ENCODE measurements at regions not wholly inside any gene's neighbourhood (a gene's known extent, or its start where the extent isn't known, plus 50 kb on each side); places are given as distances from the start of the nearest gene placed in this dataset.
"Not testable (repeated sequence)": the region's sequence is repeated elsewhere in the genome, so short reads cannot be mapped to it uniquely, and the experiment has no call there.

DNA sequence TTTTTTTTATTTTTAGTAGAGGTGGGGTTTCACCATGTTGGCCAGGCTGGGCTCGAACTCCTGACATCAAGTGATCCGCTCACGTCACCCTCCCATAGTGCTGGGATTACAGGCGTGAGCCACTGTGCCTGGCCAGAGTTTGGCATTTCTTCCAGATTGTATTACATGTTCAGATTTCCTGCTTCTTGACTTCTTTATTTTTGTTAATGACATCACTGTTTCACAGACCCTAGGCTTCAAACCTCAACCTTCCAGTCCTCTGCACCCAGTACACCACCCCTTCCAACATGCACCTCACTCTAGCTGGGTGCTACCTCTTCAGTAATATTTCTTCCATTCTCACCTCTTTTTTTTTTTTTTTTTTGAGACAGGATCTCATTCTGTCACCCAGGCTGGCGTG is 53.6 kb upstream of the ZFHX3 start:
- ChIA-PET CTCF (no interaction called here), POLR2A (no interaction called here)
- TF ChIP-seq BHLHE40 (IDR thresholded peaks at IDR 0.05; ENCODE audit: borderline replicate concordance): no peak
- TF ChIP-seq LEF1 (IDR thresholded peaks at IDR 0.05; ENCODE audit: borderline replicate concordance): no peak
- TF ChIP-seq FOXK2 (IDR thresholded peaks at IDR 0.05): no peak
- no peak for TF ChIP-seq FOXA1 (IDR thresholded peaks at IDR 0.05)
- no peak for TF ChIP-seq L3MBTL2 (conservative IDR thresholded peaks at IDR 0.05)
- no peak for TF ChIP-seq ARNT (IDR thresholded peaks at IDR 0.05)
- TF ChIP-seq SP1 (IDR thresholded peaks at IDR 0.05): no peak
- TF ChIP-seq NFRKB (IDR thresholded peaks at IDR 0.05): no peak
- no peak for TF ChIP-seq HDGF (IDR thresholded peaks at IDR 0.05; ENCODE audit: borderline replicate concordance)
- no peak for TF ChIP-seq TARDBP (IDR thresholded peaks at IDR 0.05)
- TF ChIP-seq FOXM1 (IDR thresholded peaks at IDR 0.05; ENCODE audit: borderline replicate concordance): no peak
- DNase-seq (ENCODE audit: extremely low spot score): no peak

DNA sequence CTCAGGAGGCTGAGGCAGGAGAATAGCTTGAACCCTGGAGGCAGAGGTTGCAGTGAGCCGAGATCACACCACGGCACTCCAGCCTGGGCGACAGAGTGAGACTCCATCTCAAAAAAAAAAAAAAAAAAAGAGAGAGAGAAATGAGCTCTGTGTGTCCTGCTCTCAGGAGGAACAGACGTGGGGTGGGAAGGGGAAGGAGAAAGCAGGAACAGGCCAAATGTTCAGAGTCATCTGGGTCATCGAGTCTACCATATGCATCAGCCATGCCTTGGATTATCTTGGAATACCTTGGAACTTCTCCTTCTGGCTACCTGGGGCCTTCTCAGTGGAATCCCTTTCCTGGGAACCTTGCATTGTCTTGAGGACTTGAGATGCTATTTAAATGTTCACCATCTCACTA is 51.7 kb upstream of the ZFHX3 start:
- POLR2A ChIA-PET; DNase-seq (ENCODE audit: extremely low spot score): not testable (repeated sequence)
- CTCF ChIA-PET: interaction anchor here (0.6 kb wide), 1 partner anchor 81 kb away, joined by 7 read pairs; no protein-coding TSS in a partner anchor

Measured in HEK293T (cell line).